Breast epithelium (tissue), 3 donors: ENCODE measurements at regions not wholly inside any gene's neighbourhood (a gene's known extent, or its start where the extent isn't known, plus 50 kb on each side); places are given as distances from the start of the nearest gene placed in this dataset.
"Not testable (repeated sequence)": the region's sequence is repeated elsewhere in the genome, so short reads cannot be mapped to it uniquely, and the experiment has no call there.

Source experiments
- CTCF ChIP-seq, 3 donors: fragments of 450-650 bp; IDR thresholded peaks; one replicate each; pipeline ENCODE4 v1.5.1; 2016 to 2017; ENCODE audit warnings: antibody characterized with exemption in 3 of 3, mild to moderate bottlenecking in 3 of 3, moderate library complexity in 3 of 3
- POLR2A ChIP-seq: fragments of 450-650 bp; IDR thresholded peaks from one replicate; pipeline ENCODE4 v1.6.1; 2016; ENCODE audit warnings: antibody characterized with exemption, mild to moderate bottlenecking, moderate library complexity
- POLR2AphosphoS5 ChIP-seq, 3 donors: sonication (generic); formaldehyde crosslinking; IDR thresholded peaks; one replicate each; pipeline ENCODE4 v1.6.1; 2017; ENCODE audit warnings: antibody characterized with exemption in 3 of 3

- not testable (repeated sequence) for TF ChIP-seq POLR2A; POLR2AphosphoS5 (IDR thresholded peaks at IDR 0.05); CTCF (IDR thresholded peaks at IDR 0.05)
Measured at GRCh38 chr5:126058392-126058791, 364.8 kb upstream of the GRAMD2B start.
